AG20443 (cell line): ENCODE measurements at regions not wholly inside any gene's neighbourhood (a gene's known extent, or its start where the extent isn't known, plus 50 kb on each side); places are given as distances from the start of the nearest gene placed in this dataset.

Experiments used
- DNase-seq: peaks from one replicate; pipeline ENCODE4 v3.0.0; 2012; ENCODE audit warnings: low spot score, mixed read lengths

GRCh38 chr3:187822402-187822801 is 77.1 kb upstream of the BCL6 start:
- DNase-seq: no peak

- DNase-seq: no peak
Measured at GRCh38 chr3:187823746-187824145, 78.5 kb upstream of the BCL6 start.

GRCh38 chr3:187827723-187828122 is 82.5 kb upstream of the BCL6 start:
- no peak for DNase-seq

GRCh38 chr3:187828579-187829452 is 83.5 kb upstream of the BCL6 start:
- no peak for DNase-seq

- no peak for DNase-seq
Measured at GRCh38 chr3:187830181-187830580, 84.9 kb upstream of the BCL6 start.

- no peak for DNase-seq
Measured at GRCh38 chr3:187831125-187832051, 86.1 kb upstream of the BCL6 start.

GRCh38 chr3:187832202-187832601 is 86.9 kb upstream of the BCL6 start:
- no peak for DNase-seq

- no peak for DNase-seq
Measured at GRCh38 chr3:187833375-187833774, 88.1 kb upstream of the BCL6 start.

GRCh38 chr3:187833799-187834578 is 88.7 kb upstream of the BCL6 start:
- DNase-seq: no peak

GRCh38 chr3:187836823-187837770 is 91.8 kb upstream of the BCL6 start:
- DNase-seq: no peak

GRCh38 chr3:187838016-187838540 is 92.8 kb upstream of the BCL6 start:
- DNase-seq: no peak

GRCh38 chr3:187839422-187839821 is 94.2 kb upstream of the BCL6 start:
- no peak for DNase-seq

GRCh38 chr3:187840856-187841255 is 95.6 kb upstream of the BCL6 start:
- DNase-seq: no peak

GRCh38 chr3:187841560-187841959 is 96.3 kb upstream of the BCL6 start:
- peak; percentile 43 for DNase-seq

GRCh38 chr3:187843654-187844053 is 98.4 kb upstream of the BCL6 start:
- DNase-seq: no peak

- DNase-seq: no peak
Measured at GRCh38 chr3:187844708-187845107, 99.4 kb upstream of the BCL6 start.

- DNase-seq: no peak
Measured at GRCh38 chr3:187845826-187846225, 100.6 kb upstream of the BCL6 start.

- DNase-seq: no peak
Measured at GRCh38 chr3:187848401-187848800, 103.1 kb upstream of the BCL6 start.

GRCh38 chr3:187849016-187849654 is 103.9 kb upstream of the BCL6 start:
- DNase-seq: no peak

GRCh38 chr3:187850258-187850921 is 105.1 kb upstream of the BCL6 start:
- no peak for DNase-seq
